Hepatocyte (in vitro differentiated cells): ENCODE measurements at regions not wholly inside any gene's neighbourhood (a gene's known extent, or its start where the extent isn't known, plus 50 kb on each side); places are given as distances from the start of the nearest gene placed in this dataset.

Source experiments
- CTCF ChIP-seq: fragments of 200-600 bp; sonication (generic); IDR thresholded peaks from 2 replicates; pipeline ENCODE4 v1.5.1; 2016; ENCODE audit warnings: antibody characterized with exemption, mild to moderate bottlenecking; ENCODE audit not compliant: poor library complexity
- EZH2 ChIP-seq: fragments of 200-600 bp; sonication (generic); IDR thresholded peaks from 2 replicates; pipeline ENCODE4 v1.6.1; 2016; ENCODE audit warnings: antibody characterized with exemption, mild to moderate bottlenecking, borderline replicate concordance
- EZH2phosphoT487 ChIP-seq: fragments of 200-600 bp; sonication (generic); IDR thresholded peaks from one replicate; pipeline ENCODE4 v1.6.1; 2018; ENCODE audit warnings: antibody characterized with exemption, mild to moderate bottlenecking, low read depth, moderate library complexity; ENCODE audit not compliant: unreplicated experiment, severe bottlenecking

GRCh38 chr1:87869567-87869966 is 540.9 kb downstream of the LMO4 start:
- no peak for TF ChIP-seq CTCF
- no peak for TF ChIP-seq EZH2
- TF ChIP-seq EZH2phosphoT487 = no peak
